ENCODE measurements at regions not wholly inside any gene's neighbourhood (a gene's known extent, or its start where the extent isn't known, plus 50 kb on each side); places are given as distances from the start of the nearest gene placed in this dataset.

- intact Hi-C loops (cut with DNase I): no loop called here
- WGBS, 3 donors: 49 to 69% (median 57%) methylated on average over 3 of the region's 3 CpGs
- no peaks in the 10 kb centered on the region for H3K27me3 ChIP-seq
Measured at GRCh38 chr3:18513091-18513490, 88.0 kb upstream of the SATB1 start.

GRCh38 chr3:18512007-18512406 is 86.9 kb upstream of the SATB1 start:
- H3K9me3 ChIP-seq: no peaks in the 10 kb centered on the region
- H3K27me3 ChIP-seq: no peaks in the 10 kb centered on the region
- intact Hi-C loops (cut with DNase I): no loop called here
- 91 to 98% (median 95%) methylated on average over 1 of the region's 1 CpG for WGBS, 3 donors
- H3K4me1 ChIP-seq (ENCODE audit: insufficient read depth): no peaks in the 10 kb centered on the region
- H3K36me3 ChIP-seq: no peaks in the 10 kb centered on the region
- no peak overlapping the region for H3K27ac ChIP-seq
- no peak for TF ChIP-seq CTCF (IDR thresholded peaks at IDR 0.05)
- no peak for TF ChIP-seq EP300 (IDR thresholded peaks at IDR 0.05)
- TF ChIP-seq POLR2A (IDR thresholded peaks at IDR 0.05): no peak
- H3K4me3 ChIP-seq: no peak overlapping the region
- no peak for DNase-seq

More at GRCh38 chr3:18513091-18513490, 88.0 kb upstream of the SATB1 start:
- TF ChIP-seq EP300 (IDR thresholded peaks at IDR 0.05): no peak
- no peak for TF ChIP-seq CTCF (IDR thresholded peaks at IDR 0.05)
- no peak for TF ChIP-seq POLR2A (IDR thresholded peaks at IDR 0.05)
- Histone ChIP-seq H3K36me3 (no peaks in the 10 kb centered on the region), H3K27ac (no peak overlapping the region), H3K9me3 (no peaks in the 10 kb centered on the region), H3K4me1 (ENCODE audit: insufficient read depth) (no peaks in the 10 kb centered on the region), H3K4me3 (no peak overlapping the region)
- DNase-seq: no peak

GRCh38 chr3:18510947-18511346 is 85.8 kb upstream of the SATB1 start:
- Histone ChIP-seq H3K4me3 (no peak overlapping the region), H3K4me1 (ENCODE audit: insufficient read depth) (no peaks in the 10 kb centered on the region), H3K9me3 (no peaks in the 10 kb centered on the region), H3K27me3 (no peaks in the 10 kb centered on the region), H3K36me3 (no peaks in the 10 kb centered on the region), H3K27ac (no peak overlapping the region)
- WGBS, 3 donors: 87 to 92% (median 90%) methylated on average over 3 of the region's 3 CpGs
- no peak for DNase-seq
- no peak for TF ChIP-seq CTCF (IDR thresholded peaks at IDR 0.05)
- TF ChIP-seq EP300 (IDR thresholded peaks at IDR 0.05): no peak
- TF ChIP-seq POLR2A (IDR thresholded peaks at IDR 0.05): no peak
- intact Hi-C loops (cut with DNase I): no loop called here

GRCh38 chr3:18507333-18507732 is 82.2 kb upstream of the SATB1 start:
- H3K9me3 ChIP-seq: no peaks in the 10 kb centered on the region
- intact Hi-C loops (cut with DNase I): no loop called here
- WGBS, 3 donors: 91 to 92% (median 91%) methylated on average over 2 of the region's 2 CpGs
- no peak overlapping the region for H3K4me3 ChIP-seq
- H3K27ac ChIP-seq: no peak overlapping the region
- H3K36me3 ChIP-seq: no peaks in the 10 kb centered on the region
- no peak for DNase-seq
- H3K4me1 ChIP-seq (ENCODE audit: insufficient read depth): no peaks in the 10 kb centered on the region
- TF ChIP-seq CTCF (IDR thresholded peaks at IDR 0.05) (no peak), EP300 (IDR thresholded peaks at IDR 0.05) (no peak), POLR2A (IDR thresholded peaks at IDR 0.05) (no peak)
- H3K27me3 ChIP-seq: no peaks in the 10 kb centered on the region

GRCh38 chr3:18505056-18505455 is 79.9 kb upstream of the SATB1 start:
- TF ChIP-seq POLR2A (IDR thresholded peaks at IDR 0.05): no peak
- no peak for TF ChIP-seq CTCF (IDR thresholded peaks at IDR 0.05)
- TF ChIP-seq EP300 (IDR thresholded peaks at IDR 0.05): no peak
- no peak overlapping the region for H3K4me3 ChIP-seq
- no peaks in the 10 kb centered on the region for H3K27me3 ChIP-seq
- intact Hi-C loops (cut with DNase I): no loop called here
- no peaks in the 10 kb centered on the region for H3K9me3 ChIP-seq
- no peak overlapping the region for H3K27ac ChIP-seq
- H3K4me1 ChIP-seq (ENCODE audit: insufficient read depth): no peaks in the 10 kb centered on the region
- no peak for DNase-seq
- no peaks in the 10 kb centered on the region for H3K36me3 ChIP-seq

All from ovary (tissue), 7 donors.